ENCODE measurements at regions not wholly inside any gene's neighbourhood (a gene's known extent, or its start where the extent isn't known, plus 50 kb on each side); places are given as distances from the start of the nearest gene placed in this dataset.

DNA sequence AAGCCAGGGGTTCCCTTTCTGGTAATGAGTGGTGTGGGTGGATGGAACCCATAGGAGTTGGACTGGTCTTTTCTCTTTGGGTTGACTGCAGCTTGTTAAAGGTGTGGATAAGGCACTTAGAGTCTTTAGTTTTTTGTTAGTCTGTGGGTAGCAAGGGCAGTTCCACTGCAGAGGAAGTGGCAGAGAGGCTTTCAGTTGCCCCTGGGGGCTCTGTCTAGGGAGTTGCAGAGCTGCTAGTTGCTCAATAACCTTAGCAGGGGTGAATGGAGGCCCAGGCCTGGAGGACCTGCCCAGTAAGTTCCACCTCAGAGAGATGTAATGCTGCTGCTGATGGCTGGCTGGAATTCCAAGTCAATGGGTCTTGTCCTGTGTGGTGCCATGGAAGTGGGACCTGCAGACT, 282.6 kb upstream of the NDST4 start:
- DNase-seq, result no peak

DNA sequence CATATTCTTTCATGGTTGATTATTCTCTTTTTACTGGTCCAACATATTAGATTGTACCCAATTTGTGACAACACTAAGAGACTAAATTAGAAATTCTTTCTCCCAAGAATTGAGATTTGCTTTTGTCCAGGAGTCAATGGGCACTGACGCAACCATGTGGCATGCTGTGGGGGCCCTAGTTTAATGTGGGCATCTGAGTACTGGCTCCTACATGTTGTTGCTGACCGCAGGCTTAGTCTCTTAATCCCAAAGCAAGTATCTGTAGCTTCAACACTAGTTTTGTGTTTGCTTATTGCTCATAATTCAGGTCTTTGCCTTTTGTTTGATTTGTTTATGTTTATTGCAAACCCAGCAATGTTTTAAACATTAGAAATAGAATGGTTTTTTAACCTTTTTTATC, 263.4 kb upstream of the NDST4 start:
- DNase-seq, result no peak

DNA sequence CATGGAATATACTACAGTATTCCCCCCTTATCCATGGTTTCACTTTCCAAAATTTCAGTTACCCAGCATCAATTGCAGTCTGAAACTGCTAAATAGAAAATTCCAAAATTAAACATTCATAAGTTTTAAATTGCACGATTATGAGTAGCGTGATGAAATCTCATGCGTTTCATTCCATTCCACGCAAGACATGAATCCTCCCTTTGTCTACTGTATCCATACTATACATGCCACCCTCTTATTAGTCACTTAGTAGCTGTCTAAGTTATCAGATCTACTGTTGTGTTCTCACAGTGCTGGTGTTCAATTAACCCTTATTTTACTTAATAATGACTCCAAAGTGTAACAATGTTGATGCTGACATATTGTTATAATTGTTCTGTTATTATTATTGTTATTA, 261.2 kb upstream of the NDST4 start:
- DNase-seq, result no peak

DNA sequence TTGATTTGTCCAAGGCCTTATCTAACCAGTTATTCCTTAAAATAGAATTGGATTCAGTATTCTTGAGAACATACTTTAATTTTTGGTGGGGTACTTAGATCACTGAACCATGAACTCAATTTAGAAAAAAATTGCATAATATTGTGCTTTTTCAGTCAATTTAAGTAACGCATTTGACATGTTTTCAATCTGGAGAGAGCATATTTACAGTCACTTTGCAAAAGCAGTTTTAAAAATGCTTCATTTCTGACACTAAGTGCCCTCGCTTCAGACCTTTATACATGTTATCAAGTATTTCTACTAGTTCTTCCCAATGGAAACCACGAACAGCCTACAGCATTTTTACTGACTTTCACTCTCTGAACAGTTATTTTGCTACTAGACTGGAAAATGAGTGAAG, 257.1 kb upstream of the NDST4 start:
- DNase-seq, result no peak

DNA sequence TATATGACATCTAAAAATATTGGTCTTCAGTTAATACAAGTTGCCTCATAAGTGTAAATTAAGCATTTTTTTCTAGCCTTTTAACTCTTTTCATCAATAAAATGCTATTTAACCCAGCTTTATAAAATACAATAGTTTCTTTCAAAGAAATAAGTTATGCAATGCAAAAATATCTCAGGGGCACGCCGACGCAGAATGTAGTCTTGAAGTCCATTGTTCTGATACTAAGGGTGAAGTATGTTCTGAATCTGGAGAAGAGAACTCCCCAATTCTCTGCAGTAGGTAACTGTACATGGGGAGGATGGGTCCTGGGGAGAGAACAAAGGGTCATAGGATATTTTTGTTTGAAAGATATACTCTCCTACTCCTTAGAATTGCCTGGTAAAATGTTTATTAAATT, 256.6 kb upstream of the NDST4 start:
- DNase-seq, result no peak

DNA sequence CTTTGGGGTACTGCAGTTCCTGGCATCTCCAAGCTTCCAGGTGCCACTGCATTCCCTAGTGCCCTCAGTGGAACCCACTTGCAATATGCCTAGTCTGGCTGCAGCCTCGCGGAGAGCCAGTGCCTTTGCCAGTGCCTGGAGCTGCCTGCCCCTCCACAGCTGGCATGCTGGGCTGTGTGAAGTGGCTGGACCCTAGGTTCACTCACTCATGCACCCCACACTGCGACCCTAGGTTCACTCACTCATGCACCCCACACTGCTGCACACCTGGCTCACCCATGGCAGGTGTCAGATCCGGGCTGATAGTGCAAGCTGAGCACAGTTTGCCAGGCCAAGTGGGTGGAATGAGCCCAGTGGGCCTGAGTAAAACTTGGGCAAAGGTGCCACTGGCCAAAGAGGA, 253.0 kb upstream of the NDST4 start:
- DNase-seq, result no peak

DNA sequence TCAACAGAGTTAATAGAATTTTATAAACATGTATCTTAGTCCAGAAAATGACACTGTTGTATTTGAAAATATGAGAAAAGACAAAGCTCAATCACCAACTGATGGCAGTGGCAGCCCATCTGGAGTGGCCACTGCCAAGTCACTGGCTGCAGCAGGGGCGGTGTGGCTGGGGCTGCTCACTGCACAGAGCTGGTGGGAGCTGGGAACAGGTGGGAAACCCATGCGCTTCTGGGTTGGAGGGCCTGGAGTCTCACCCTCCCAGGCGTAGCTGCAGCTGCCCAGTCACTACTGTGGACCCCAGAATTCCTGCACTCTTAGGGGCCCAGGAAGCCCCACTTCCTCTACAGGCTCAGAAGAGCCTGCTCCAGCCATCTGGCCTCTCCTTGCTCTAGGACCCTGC, 251.8 kb upstream of the NDST4 start:
- no peak for DNase-seq

DNA sequence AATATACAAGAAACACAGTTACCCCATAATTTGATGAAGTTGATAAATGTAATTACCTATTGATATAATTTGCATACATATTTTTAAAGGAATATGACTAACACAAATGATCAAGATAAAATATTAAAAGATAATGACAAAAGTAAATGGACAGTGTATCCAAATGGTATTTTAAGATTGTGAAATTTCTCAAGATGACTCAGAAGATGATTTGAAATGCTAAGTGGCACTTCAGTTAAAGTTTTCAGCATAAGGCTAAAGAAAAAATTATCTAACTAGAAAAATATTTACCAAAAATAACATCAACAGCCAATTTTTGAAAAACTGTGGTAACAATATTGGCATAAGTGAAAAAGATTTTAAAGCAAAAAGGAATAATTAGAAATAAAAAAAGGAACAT, 248.4 kb upstream of the NDST4 start:
- no peak for DNase-seq

DNA sequence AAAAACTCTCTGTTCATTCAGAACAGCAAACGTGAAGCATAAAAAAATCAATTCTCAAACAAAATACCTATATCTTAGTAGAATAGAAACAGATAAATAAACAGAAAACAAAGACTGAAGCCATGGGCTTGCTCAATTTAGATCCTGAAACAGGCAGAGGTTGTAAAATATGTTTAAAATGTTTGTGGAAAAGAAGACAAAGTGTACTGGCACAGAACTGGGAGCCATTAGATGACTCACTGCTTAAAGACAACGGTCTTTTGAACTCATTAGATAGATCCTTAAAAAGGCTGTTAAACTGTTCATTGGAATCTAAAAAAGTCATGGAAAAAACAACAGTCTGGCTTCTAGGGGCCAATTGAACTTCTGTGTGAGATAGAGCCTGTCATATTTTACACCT, 247.0 kb upstream of the NDST4 start:
- no peak for DNase-seq

DNA sequence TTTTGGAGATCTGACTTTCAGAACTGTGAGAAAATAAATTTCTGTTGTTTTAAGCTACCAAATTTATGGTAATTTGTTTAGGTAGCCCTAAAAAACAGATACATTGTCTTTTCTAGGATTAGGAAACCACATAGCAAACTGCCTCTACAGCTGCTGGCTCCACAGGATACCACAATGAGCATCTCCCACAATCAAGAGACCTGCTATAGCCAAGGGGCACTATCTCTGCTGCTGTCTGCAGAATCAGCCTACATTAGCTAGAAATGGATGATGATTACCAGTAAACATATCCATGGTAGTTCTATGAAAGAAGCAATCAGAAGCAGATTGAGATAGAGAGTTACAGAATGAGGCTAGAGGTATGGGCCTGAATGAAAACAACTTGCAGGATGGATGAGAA, 244.4 kb upstream of the NDST4 start:
- no peak for DNase-seq

DNA sequence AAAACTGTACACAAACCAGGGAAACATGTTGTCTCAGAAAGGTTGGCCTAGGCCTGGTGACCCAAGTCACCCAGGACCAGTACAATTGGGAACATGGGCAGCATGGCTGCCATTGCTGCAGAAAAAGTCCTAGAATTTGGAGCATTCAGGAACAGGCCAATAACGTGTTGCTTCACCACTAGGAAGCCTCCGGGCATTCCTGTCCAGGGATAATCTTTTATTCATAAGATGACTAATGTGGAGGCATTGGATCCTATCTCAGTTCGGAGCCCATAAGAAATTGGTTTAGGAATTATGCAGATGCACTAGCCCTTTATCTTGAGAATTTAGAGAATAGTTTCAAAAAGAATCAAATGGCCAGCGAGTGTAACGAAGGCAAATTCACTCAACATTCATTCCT, 242.8 kb upstream of the NDST4 start:
- no peak for DNase-seq

DNA sequence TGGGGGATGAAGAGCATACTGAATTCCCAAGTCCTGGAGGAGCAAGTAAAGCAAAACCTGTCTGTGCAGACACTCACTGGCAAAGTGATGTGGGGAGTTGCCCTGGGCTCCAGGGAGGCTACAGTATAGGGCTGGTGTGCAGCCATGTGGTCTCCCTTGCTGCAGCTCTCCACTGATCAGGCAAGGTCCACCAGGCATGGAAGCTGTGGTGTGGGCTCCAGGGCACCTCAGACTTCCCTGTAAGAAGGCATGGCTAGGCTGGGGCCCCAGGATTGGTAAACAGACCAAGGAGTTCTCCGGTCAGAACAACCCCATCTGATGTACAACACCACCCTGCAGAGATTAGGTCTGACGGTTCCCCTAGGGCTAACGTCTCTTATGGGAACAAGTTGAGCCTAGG, 241.9 kb upstream of the NDST4 start:
- no peak for DNase-seq

DNA sequence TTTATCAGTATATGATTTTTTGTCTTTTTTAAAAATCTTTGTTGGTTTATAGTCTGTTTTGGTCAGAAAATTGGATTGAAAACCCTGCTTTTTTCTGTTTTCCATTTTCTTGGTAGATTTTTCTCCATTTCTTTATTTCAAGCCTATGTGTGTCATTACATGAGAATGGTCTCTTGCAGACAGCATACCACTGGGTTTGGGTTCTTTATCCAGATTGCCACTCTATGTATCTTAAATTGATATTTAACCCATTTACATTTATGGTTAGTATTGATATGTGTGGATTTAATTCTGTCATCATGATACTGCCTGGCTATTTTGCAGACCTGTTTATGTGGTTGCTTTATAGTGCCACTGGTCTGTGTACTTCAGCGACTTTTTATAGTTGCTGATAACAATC, 239.9 kb upstream of the NDST4 start:
- DNase-seq, result no peak

DNA sequence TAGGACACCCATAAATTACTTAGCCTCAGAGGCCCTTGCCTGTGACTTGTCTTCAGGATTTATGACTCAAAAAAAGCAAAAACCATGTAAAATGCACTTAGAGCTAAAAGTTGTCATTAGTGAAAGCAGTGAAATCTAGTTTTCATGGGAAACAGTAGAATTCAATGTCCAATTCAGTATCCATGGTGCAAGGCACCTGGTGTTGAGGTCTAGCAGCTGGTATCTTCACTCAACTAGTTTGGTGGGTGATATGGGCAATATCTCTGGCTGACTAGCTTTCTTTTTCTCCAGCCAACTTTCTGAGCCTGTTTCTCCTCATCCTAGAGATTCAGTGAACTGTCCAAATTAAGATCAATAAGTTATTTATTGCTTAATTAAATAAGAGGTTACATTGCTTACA, 229.8 kb upstream of the NDST4 start:
- no peak for DNase-seq

DNA sequence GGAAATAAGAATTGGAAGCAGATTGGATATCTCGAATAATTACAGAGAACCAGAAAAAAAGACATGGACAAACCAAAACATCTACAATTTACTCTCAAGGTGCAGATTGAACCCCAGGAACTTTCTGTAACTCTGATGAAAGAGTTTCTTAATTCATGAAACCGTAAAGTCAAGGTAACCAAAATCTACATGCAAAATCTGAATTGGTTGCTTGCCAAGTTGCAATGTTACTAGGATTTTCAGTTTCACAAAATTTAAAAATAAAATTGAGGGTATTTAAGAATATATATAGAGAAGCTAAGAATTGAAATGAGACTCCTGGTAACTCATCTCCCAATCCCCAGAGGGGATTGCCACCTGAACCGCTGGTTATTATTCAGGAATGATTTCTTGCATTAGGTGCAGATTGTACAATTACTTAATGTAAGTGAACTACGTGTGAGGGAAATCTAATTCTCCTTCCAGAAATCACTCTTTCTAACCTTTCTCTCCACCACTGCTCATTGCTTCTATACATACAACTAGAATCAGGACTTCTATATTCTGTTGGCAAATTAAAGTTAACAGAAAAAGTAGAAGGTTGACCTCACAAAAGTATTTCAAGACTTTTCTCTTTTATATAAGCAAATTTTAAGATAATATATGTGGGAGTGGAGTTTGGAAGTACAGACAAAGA, 221.5 kb upstream of the NDST4 start:
- no peak for DNase-seq

DNA sequence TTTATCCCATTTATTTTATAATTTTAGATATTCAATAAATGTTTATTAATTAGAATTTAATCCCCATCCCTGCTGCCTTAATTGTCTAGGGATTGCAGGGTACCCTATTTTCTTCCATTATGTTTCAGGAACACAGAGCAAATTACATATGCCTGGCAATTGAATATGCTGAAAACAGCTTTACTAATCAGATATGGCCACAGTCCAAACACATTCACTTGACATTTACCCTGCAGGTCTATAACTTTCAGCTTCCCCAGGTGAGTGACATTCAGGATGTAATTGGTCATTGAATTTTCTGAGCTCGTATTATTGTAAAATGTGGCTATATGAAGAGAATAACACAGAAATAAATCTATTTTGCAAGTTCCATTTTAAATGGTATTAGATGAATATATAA, 218.7 kb upstream of the NDST4 start:
- DNase-seq, result peak in 2 of 3 experiments; percentile 50 to 89

DNA sequence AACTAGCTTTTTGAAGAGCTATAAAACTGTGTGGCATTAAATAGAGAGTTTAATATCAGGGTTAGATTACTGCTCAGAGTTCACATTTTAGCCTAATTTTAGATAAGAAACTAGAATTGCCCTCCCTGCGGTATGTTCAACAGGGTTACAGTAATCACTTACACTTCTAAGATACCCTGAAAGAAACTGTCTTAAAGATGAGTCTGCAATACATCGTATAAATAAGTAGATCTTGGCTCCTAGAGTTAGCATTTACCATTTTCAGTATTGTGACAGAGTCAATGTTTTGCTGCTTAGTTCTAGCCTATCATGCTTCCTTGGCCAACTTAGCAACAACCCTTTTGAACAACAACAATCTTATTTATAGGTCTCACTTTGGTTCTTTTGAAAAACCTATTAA, 217.8 kb upstream of the NDST4 start:
- DNase-seq, result peak in 1 of 3 experiments; percentile 30

DNA sequence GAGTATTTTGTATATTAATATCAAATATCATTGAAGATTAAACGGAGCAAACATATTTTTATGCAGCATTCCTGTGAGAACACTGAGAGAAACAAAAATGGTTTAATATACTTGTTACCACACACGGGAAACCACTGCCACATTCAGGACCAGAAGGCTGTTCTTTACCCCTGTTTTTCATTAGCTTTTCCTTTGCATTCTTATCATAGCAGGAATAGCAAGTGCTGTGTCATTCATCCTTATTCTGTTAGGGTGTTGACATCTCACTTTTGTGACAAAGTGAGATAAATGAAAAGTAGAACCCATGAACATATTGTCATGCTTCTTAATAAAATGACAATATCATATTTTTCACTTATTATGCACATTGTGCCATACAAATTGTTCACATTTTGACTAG, 212.4 kb upstream of the NDST4 start:
- no peak for DNase-seq

DNA sequence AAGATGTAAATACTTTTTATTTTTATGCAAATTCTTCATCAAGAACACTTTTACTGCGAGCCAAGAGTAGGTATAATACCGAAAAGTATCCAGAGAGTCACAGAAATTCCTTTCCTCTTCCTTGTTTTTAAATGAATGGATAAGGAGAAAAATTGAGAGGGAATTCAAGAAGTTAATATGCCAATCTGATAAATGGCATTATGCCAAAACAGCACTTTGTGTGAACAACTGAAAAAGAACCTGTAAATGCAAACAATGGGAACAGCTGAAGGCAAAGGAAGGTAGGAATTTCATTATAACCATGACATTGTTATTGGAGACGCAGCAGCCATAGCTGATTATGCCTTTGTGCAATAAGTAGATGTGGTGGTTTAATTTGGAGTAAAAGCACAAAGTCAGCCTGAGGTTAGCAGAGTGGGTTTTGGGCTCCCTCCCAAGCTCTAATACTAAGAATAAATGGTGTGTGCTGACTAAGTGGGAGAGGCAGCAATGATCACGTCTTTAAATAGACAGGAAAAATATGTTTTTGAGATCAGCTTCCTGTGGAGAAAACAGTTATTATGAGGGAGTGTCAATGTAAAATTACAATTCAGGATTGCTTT, 209.8 kb upstream of the NDST4 start:
- peak; percentile 59 to 93 (median 64) for DNase-seq

DNA sequence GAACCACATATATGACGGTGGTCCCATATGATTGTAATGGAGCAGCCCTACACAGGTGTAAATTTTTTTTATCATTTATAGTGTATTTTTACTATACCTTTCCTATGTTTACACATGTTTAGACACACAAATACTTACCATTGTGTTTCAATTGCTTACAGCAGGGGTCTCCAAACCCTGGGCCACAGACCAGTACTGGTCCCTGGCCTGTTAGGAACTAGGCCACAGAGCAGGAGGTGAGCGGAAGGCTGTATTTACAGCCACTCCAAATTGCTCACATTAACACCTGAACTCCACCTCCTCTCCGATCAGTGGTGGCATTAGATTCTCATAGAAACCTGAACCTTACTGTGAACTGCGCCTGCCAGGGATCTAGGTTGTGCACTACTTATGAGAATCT, 201.8 kb upstream of the NDST4 start:
- DNase-seq, result no peak

DNA sequence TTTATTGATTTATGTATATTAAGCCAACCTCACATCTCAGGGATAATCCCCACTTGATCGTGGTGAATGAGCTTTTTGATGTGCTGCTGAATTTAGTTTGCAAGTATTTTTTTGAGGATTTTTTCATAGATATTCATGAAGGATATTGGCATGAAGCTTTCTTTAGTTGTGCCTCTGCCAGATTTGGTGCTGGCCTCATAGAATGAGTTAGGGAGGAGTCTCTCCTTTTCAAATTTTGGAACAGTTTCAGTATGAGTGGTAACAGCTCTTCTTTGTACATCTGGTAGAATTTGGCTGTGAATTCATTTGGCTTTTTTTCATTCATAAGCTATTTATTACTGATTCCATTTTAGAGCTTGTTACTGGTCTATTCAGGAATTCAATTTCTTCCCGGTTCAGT, 197.2 kb upstream of the NDST4 start:
- DNase-seq, result no peak

DNA sequence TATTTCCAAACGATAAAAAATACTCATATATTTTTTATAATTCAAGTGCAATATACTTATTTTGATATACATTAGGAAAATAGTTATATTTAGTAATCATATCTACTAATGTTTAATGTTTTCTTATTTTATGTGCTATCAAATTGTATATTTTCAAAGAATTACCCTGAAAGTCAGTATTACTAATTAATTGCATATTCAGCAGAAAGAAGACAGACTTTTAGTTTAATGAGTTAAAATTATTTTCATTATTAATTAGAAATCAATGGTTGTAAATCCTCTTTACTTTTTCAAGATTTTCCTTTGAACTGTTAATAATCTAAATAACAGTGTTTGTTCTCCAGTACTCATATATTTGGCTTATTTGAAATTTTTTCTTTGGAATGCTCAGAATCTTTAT, 181.3 kb upstream of the NDST4 start:
- DNase-seq, result no peak

DNA sequence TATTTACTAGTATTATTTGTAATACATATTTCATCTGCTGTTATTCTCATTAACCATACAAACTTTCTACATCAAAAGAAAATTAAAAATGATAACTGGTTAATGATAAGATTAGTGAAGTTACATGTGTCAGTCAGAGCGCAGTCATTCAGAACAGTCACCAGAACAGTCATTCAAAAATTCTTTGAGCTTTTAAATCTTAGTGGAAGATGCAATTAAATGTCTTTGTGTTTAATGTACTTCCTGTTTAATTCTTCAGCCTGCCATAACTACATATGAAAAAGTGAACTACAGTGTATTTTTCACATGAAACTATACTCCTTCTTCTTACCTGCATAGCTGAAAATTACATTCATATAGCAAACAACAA, 179.7 kb upstream of the NDST4 start:
- no peak for DNase-seq

DNA sequence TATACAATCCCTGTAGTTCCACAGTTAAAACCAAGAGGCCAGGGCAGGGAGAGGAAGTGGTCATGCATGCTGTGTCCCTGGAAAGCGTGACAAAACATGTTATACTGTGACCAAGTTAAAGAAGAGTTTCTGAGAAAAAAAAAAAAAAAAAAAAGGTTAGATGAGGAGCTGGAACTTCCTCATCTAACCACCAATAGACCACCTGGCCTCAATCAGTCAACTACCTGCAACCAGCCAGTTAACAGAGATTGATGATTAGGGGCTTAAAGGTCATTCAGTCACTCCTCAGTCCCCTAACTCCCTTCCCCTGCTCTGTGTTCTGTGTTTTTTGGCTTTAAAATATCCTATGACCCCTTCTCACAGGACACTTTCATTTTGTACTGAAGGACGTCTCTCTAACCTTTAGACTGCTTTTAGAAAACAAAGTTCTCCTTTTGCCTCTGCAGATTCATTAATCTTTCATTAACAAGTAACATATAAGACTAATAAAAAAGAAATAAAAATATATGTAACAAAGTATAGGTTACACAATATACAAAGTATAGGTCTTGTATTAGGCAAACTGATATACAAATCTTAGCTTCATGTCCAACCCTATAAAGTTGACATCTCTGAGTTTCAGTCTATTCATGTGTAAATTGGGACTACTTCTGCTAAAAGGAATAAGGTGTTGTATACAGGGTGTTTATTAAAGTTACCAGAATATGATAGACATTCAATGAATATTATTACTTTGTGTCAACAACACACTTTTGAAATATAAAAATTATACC, 179.1 kb upstream of the NDST4 start:
- DNase-seq, result no peak

DNA sequence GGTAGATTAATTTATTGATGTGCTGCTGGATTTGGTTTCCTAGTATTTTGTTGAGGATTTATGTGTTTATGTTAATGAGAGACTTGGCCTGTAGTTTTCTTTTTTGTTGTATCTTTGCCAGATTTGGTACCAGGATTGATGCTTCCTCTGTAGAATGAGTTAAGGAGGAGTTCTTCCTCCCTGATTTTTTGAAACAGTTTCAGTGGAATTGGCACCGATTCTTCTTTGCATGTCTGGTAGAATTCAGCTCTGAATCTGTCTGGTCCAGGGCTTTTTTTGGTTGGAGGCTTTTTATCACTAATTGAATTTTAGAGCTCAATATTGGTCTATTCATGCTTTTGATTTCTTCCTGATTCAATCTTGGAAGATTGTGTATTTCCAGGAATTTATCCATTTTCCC, 174.0 kb upstream of the NDST4 start:
- DNase-seq, result no peak

Measured in NCI-H1417 (cell line).